Right lobe of liver (tissue), 6 donors: ENCODE measurements at regions not wholly inside any gene's neighbourhood (a gene's known extent, or its start where the extent isn't known, plus 50 kb on each side); places are given as distances from the start of the nearest gene placed in this dataset.

Experiments used
- ATAC-seq, 4 donors: fragments of 200-7000 bp; cut with Tn5 transposase; one replicate each; pipeline ENCODE4 v1.9.1; 2020; ENCODE audit warnings: mild to moderate bottlenecking in 4 of 4, moderate library complexity in 4 of 4
- DNase-seq, 3 donors: peaks; one replicate each; pipeline ENCODE4 v3.0.0-alpha.2; 2020
- H3K27ac ChIP-seq, 3 donors: fragments of 200-600 bp; one replicate each; pipeline ENCODE4 v1.8.0; 2022
- H3K27me3 ChIP-seq, 2 donors: fragments of 200-600 bp; one replicate each; pipeline ENCODE4 v1.8.0; 2022
- H3K36me3 ChIP-seq, 4 donors: fragments of 200-600 bp; sonication (generic) in 1 of 4; one replicate each; pipeline versions ENCODE4 v1.5.1 to v1.8.0; 2017 to 2022; ENCODE audit warnings: control low read depth in 1 of 4
- H3K4me1 ChIP-seq, 4 donors: fragments of 200-600 bp; sonication (generic) in 1 of 4; one replicate each; pipeline versions ENCODE4 v1.5.1 to v1.8.0; 2017 to 2022; ENCODE audit warnings: control low read depth in 1 of 4
- H3K4me3 ChIP-seq, 3 donors: fragments of 200-600 bp; one replicate each; pipeline ENCODE4 v1.8.0; 2022
- H3K9me3 ChIP-seq, 4 donors: fragments of 200-600 bp; sonication (generic) in 1 of 4; one replicate each; pipeline versions ENCODE4 v1.5.1 to v1.8.0; 2017 to 2022; ENCODE audit warnings: control low read depth in 1 of 4
- CTCF ChIP-seq, 4 donors: fragments of 200-600 bp in 3 of 4; fragments of 450-650 bp in 1 of 4; IDR thresholded peaks; one replicate each; pipeline versions ENCODE4 v1.5.1 to v1.8.0; 2016 to 2022; ENCODE audit warnings: antibody characterized with exemption in 4 of 4, mild to moderate bottlenecking in 2 of 4
- POLR2A ChIP-seq: fragments of 450-650 bp; IDR thresholded peaks from one replicate; pipeline ENCODE4 v1.6.1; 2017; ENCODE audit warnings: antibody characterized with exemption, mild to moderate bottlenecking
- WGBS: methylation state at CpG from one replicate; pipeline ENCODE4 v1.1.6; 2018; ENCODE audit warnings: low coverage, low lambda C conversion rate; ENCODE audit not compliant: insufficient coverage; ENCODE audit errors: missing lambda C conversion rate; 5-methylcytosine and 5-hydroxymethylcytosine counted together
- intact Hi-C, 2 donors: fragments of 100-400 bp; cut with DNase I; formaldehyde crosslinking; loops; one replicate each; pipeline versions ENCODE4 v1.11.2 to v1.14.1; 2022
- donor health status: DM: no; HTN: yes; CAD: no.
- donor health status: DM: no; HTN: no; CAD: no.
- donor health status: DM: no; HTN: no; CAD: no.
- donor health status: DM: no; HTN: yes; CAD: no.
- donor health status: DM: no; HTN: yes; CAD: no.

- Histone ChIP-seq H3K4me3 (no peak overlapping the region), H3K4me1 (no peaks in the 10 kb centered on the region), H3K36me3 (no peaks in the 10 kb centered on the region), H3K9me3 (no peaks in the 10 kb centered on the region), H3K27me3 (no peaks in the 10 kb centered on the region), H3K27ac (no peak overlapping the region)
- DNase-seq (no peak), ATAC-seq (no peak)
- TF ChIP-seq CTCF (IDR thresholded peaks at IDR 0.05) (no peak), POLR2A (no peak)
- 35% methylated on average over 4 of the region's 4 CpGs for WGBS
- intact Hi-C loops: no loop called here
Measured at GRCh38 chr4:125836597-125837195, 521.9 kb downstream of the FAT4 start.

GRCh38 chr4:125837493-125838201, 522.9 kb downstream of the FAT4 start:
- no peak for DNase-seq
- TF ChIP-seq CTCF (IDR thresholded peaks at IDR 0.05): no peak
- TF ChIP-seq POLR2A: no peak
- intact Hi-C loops: no loop called here
- H3K9me3 ChIP-seq: no peaks in the 10 kb centered on the region
- no peak overlapping the region for H3K27ac ChIP-seq
- 43% methylated on average over 3 of the region's 3 CpGs for WGBS
- no peaks in the 10 kb centered on the region for H3K27me3 ChIP-seq
- no peak overlapping the region for H3K4me3 ChIP-seq
- H3K4me1 ChIP-seq: no peaks in the 10 kb centered on the region
- H3K36me3 ChIP-seq: no peaks in the 10 kb centered on the region
- ATAC-seq: no peak

- Histone ChIP-seq H3K4me3 (no peak overlapping the region), H3K27ac (no peak overlapping the region), H3K9me3 (no peaks in the 10 kb centered on the region), H3K27me3 (no peaks in the 10 kb centered on the region), H3K4me1 (no peaks in the 10 kb centered on the region), H3K36me3 (no peaks in the 10 kb centered on the region)
- intact Hi-C loops: no loop called here
- peak in 1 of 3 donors; percentile 23 for DNase-seq
- ATAC-seq: no peak
- 62% methylated on average over 5 of the region's 6 CpGs for WGBS
- TF ChIP-seq POLR2A (no peak), CTCF (IDR thresholded peaks at IDR 0.05) (no peak)
Measured at GRCh38 chr4:125838202-125838601, 523.4 kb downstream of the FAT4 start.

- H3K27ac ChIP-seq: no peak overlapping the region
- no peak overlapping the region for H3K4me3 ChIP-seq
- ATAC-seq (no peak), DNase-seq (no peak)
- no peaks in the 10 kb centered on the region for H3K9me3 ChIP-seq
- intact Hi-C loops: no loop called here
- no peaks in the 10 kb centered on the region for H3K36me3 ChIP-seq
- no peak for TF ChIP-seq CTCF (IDR thresholded peaks at IDR 0.05)
- TF ChIP-seq POLR2A: no peak
- H3K4me1 ChIP-seq: no peaks in the 10 kb centered on the region
- H3K27me3 ChIP-seq: no peaks in the 10 kb centered on the region
Measured at GRCh38 chr4:125838924-125839323, 524.2 kb downstream of the FAT4 start.
